GM12878 (cell line): ENCODE measurements at regions not wholly inside any gene's neighbourhood (a gene's known extent, or its start where the extent isn't known, plus 50 kb on each side); places are given as distances from the start of the nearest gene placed in this dataset.

Experiments used
- CREM ChIP-seq: IDR thresholded peaks from 2 replicates; pipeline ENCODE4 v1.6.1; 2014; ENCODE audit warnings: antibody characterized with exemption, low read depth
- EZH2 ChIP-seq: IDR thresholded peaks from 2 replicates; pipeline ENCODE4 v1.6.1; 2012; ENCODE audit warnings: low read depth, mild to moderate bottlenecking, control low read depth, inconsistent platforms, low read length, borderline replicate concordance; ENCODE audit not compliant: control insufficient read depth
- GATAD2B ChIP-seq: fragments of 450-650 bp; conservative IDR thresholded peaks from 2 replicates; pipeline ENCODE4 v1.6.1; 2017; ENCODE audit warnings: low read depth, mild to moderate bottlenecking, moderate library complexity
- HDAC6 ChIP-seq: fragments of 200-600 bp; sonication (generic); IDR thresholded peaks from one replicate; pipeline ENCODE4 v1.8.0; 2017; ENCODE audit warnings: antibody characterized with exemption; ENCODE audit not compliant: unreplicated experiment
- HDGF ChIP-seq: fragments of 450-650 bp; IDR thresholded peaks from 2 replicates; pipeline ENCODE4 v1.6.1; 2016; ENCODE audit warnings: antibody characterized with exemption
- PRDM15 ChIP-seq: fragments of 450-650 bp; formaldehyde crosslinking; IDR thresholded peaks from 2 replicates; pipeline ENCODE4 v1.4.0; 2020; ENCODE audit warnings: mild to moderate bottlenecking, moderate library complexity
- RB1 ChIP-seq: fragments of 450-650 bp; formaldehyde crosslinking; IDR thresholded peaks from 2 replicates; pipeline ENCODE4 v1.6.1; 2017; ENCODE audit warnings: mild to moderate bottlenecking, borderline replicate concordance
- SMC3 ChIP-seq: IDR thresholded peaks from 2 replicates; pipeline ENCODE4 v1.6.1; 2011; ENCODE audit warnings: low read length, improper control_type of control experiment, borderline replicate concordance
- SRF ChIP-seq, 2 experiments: IDR thresholded peaks; 2 replicates each; pipeline ENCODE4 v1.6.1; 2011; ENCODE audit warnings: low read depth in 2 of 2, low read length in 2 of 2, mild to moderate bottlenecking in 1 of 2, moderate library complexity in 1 of 2
- TCF7 ChIP-seq: IDR thresholded peaks from 2 replicates; pipeline ENCODE4 v1.6.1; 2014; ENCODE audit warnings: antibody characterized with exemption, borderline replicate concordance
- TF ChIP-seq, protein P1 (sequence below): fragments of 450-650 bp; IDR thresholded peaks from 2 replicates; pipeline ENCODE4 v1.6.1; 2017; ENCODE audit warnings: borderline replicate concordance
- TF ChIP-seq, protein P2 (sequence below): fragments of 450-650 bp; IDR thresholded peaks from 2 replicates; pipeline ENCODE4 v1.6.1; 2018; ENCODE audit warnings: borderline replicate concordance, mild to moderate bottlenecking; ENCODE audit not compliant: partially characterized antibody

GRCh38 chr5:99258819-99259218 is 330.0 kb upstream of the CHD1 start (continued):
- TF ChIP-seq SMC3 (no peak), HDGF (no peak), GATAD2B (no peak), HDAC6 (no peak), PRDM15 (no peak), TCF7 (no peak), EZH2 (no peak), CREM (no peak), RB1 (no peak), SRF (IDR thresholded peaks at IDR 0.05; ENCODE audit: low read depth in 2 of 2, low read length in 2 of 2) (no peak)
- TF ChIP-seq, protein P1, sequence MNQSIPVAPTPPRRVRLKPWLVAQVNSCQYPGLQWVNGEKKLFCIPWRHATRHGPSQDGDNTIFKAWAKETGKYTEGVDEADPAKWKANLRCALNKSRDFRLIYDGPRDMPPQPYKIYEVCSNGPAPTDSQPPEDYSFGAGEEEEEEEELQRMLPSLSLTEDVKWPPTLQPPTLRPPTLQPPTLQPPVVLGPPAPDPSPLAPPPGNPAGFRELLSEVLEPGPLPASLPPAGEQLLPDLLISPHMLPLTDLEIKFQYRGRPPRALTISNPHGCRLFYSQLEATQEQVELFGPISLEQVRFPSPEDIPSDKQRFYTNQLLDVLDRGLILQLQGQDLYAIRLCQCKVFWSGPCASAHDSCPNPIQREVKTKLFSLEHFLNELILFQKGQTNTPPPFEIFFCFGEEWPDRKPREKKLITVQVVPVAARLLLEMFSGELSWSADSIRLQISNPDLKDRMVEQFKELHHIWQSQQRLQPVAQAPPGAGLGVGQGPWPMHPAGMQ = no peak
- TF ChIP-seq, protein P2, sequence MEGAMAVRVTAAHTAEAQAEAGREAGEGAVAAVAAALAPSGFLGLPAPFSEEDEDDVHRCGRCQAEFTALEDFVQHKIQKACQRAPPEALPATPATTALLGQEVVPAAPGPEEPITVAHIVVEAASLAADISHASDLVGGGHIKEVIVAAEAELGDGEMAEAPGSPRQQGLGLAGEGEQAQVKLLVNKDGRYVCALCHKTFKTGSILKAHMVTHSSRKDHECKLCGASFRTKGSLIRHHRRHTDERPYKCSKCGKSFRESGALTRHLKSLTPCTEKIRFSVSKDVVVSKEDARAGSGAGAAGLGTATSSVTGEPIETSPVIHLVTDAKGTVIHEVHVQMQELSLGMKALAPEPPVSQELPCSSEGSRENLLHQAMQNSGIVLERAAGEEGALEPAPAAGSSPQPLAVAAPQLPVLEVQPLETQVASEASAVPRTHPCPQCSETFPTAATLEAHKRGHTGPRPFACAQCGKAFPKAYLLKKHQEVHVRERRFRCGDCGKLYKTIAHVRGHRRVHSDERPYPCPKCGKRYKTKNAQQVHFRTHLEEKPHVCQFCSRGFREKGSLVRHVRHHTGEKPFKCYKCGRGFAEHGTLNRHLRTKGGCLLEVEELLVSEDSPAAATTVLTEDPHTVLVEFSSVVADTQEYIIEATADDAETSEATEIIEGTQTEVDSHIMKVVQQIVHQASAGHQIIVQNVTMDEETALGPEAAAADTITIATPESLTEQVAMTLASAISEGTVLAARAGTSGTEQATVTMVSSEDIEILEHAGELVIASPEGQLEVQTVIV = no peak
